HEK293 (cell line): ENCODE measurements at regions not wholly inside any gene's neighbourhood (a gene's known extent, or its start where the extent isn't known, plus 50 kb on each side); places are given as distances from the start of the nearest gene placed in this dataset.

Experiments
- HOXD13 ChIP-seq: sonication (generic); formaldehyde crosslinking; IDR thresholded peaks from 2 replicates; pipeline ENCODE4 v1.8.0; 2022; ENCODE audit warnings: missing genetic modification reagents, borderline replicate concordance
- REST ChIP-seq: fragments of 450-650 bp; formaldehyde crosslinking; IDR thresholded peaks from 2 replicates; pipeline ENCODE4 v1.5.1; 2016; ENCODE audit warnings: missing biosample characterization, missing genetic modification characterization
- WT1 ChIP-seq: fragments of 450-650 bp; formaldehyde crosslinking; IDR thresholded peaks from 2 replicates; pipeline ENCODE4 v1.5.1; 2016; ENCODE audit warnings: missing biosample characterization, missing genetic modification characterization
- ZNF121 ChIP-seq: fragments of 450-650 bp; formaldehyde crosslinking; IDR thresholded peaks from 2 replicates; pipeline ENCODE4 v1.5.1; 2016; ENCODE audit warnings: missing biosample characterization, missing genetic modification characterization
- ZNF423 ChIP-seq: fragments of 450-650 bp; formaldehyde crosslinking; IDR thresholded peaks from 2 replicates; pipeline ENCODE4 v1.5.1; 2016; ENCODE audit warnings: missing biosample characterization, missing genetic modification characterization
- ZNF596 ChIP-seq: fragments of 450-650 bp; IDR thresholded peaks from 2 replicates; pipeline ENCODE4 v1.5.0; 2018; ENCODE audit warnings: missing biosample characterization, mild to moderate bottlenecking, missing genetic modification characterization, moderate library complexity
- ZNF776 ChIP-seq: fragments of 450-650 bp; formaldehyde crosslinking; IDR thresholded peaks from 2 replicates; pipeline ENCODE4 v1.5.0; 2017; ENCODE audit warnings: missing biosample characterization, missing genetic modification characterization, borderline replicate concordance
- TF ChIP-seq, protein P1 (sequence below): fragments of 450-650 bp; formaldehyde crosslinking; IDR thresholded peaks from 2 replicates; pipeline ENCODE4 v1.5.1; 2016; ENCODE audit warnings: missing biosample characterization, missing genetic modification characterization

DNA sequence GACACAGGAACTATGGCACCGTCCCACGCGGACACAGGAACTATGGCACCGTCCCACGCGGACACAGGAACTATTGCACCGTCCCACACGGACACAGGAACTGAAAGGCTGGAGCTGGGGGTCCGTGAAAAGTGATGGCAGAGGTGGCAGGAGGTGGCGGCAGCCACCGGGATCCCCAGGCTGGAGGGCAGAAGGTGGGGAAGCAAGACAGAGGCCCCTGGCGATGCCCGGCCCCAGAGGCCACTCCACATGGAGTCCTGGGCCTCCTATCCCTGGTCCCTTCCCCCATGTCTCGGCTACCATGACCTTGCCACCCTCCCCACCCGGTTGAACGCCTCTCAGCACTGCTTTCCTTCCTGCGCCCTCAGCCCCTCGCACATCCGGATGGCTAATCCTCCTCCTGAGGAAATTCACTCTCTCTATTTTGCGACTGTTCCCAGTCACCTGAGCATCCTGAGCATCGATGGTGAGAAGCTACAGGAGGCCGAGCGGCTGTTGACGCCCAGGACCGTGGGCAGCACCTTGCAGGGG lies 181.4 kb downstream of the TMEM18 start:
- TF ChIP-seq ZNF423 (tag by site-specific recombination) (no peak), REST (tag by site-specific recombination) (no peak), ZNF121 (no peak), WT1 (tag by site-specific recombination) (no peak), HOXD13 (CRISPR knock-in tag) (no peak), ZNF776 (tag by site-specific recombination) (no peak), ZNF596 (no peak)
- TF ChIP-seq, protein P1, sequence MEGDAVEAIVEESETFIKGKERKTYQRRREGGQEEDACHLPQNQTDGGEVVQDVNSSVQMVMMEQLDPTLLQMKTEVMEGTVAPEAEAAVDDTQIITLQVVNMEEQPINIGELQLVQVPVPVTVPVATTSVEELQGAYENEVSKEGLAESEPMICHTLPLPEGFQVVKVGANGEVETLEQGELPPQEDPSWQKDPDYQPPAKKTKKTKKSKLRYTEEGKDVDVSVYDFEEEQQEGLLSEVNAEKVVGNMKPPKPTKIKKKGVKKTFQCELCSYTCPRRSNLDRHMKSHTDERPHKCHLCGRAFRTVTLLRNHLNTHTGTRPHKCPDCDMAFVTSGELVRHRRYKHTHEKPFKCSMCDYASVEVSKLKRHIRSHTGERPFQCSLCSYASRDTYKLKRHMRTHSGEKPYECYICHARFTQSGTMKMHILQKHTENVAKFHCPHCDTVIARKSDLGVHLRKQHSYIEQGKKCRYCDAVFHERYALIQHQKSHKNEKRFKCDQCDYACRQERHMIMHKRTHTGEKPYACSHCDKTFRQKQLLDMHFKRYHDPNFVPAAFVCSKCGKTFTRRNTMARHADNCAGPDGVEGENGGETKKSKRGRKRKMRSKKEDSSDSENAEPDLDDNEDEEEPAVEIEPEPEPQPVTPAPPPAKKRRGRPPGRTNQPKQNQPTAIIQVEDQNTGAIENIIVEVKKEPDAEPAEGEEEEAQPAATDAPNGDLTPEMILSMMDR (tag by site-specific recombination) = no peak
